HG03520 (cell line): ENCODE measurements at regions not wholly inside any gene's neighbourhood (a gene's known extent, or its start where the extent isn't known, plus 50 kb on each side); places are given as distances from the start of the nearest gene placed in this dataset.
"Not testable (repeated sequence)": the region's sequence is repeated elsewhere in the genome, so short reads cannot be mapped to it uniquely, and the experiment has no call there.

Source experiments
- ATAC-seq: cut with Tn5 transposase; IDR thresholded peaks from one replicate; pipeline ENCODE4 v1.9.1; 2021; ENCODE audit warnings: mild to moderate bottlenecking, moderate library complexity; ENCODE audit not compliant: unreplicated experiment

DNA sequence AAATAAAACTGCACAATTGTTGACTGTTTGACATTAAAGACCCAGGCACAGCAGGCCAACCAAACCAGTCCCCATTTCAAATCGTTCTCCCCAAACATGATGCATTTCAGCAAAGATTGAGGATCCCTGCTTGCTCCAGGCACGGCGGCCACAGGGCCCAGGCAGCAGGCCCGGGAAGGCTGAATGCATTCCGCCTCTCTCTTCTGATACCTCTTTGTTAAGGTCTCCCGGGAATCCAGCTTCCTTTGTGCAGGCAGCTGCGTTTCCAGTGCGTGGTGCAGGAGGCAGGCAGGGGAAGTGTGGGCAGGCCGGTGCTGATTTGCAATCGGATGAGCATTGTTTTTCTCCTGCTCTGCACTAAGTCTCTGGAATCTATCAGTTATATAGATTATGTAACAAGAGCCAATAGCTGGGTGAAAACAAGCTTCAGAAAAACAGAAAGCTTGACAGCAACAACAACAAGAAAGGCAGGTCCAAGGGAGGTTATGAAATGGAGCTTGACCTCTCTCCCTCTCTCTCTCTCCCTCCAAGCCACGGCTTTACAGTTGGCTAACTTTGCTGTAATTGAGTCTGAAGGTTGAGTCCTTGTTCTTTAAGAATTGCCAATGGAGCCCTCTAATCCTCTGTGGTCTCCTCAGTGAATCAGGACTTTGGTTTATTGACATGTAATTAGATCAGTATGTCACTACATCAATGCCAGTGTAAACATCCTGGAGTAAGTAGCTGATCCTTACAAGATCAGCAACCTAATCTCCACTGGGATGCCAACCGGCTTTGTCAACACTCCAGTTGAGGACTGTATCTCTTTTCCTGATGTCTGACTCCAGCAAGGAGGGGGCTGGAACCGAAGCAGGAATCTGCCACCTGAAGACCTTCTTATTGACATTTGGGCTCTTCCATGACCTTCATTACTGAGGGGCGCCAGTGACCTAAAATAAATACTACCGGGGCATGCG is 338.0 kb downstream of the TEX29 start:
- no peak for ATAC-seq

DNA sequence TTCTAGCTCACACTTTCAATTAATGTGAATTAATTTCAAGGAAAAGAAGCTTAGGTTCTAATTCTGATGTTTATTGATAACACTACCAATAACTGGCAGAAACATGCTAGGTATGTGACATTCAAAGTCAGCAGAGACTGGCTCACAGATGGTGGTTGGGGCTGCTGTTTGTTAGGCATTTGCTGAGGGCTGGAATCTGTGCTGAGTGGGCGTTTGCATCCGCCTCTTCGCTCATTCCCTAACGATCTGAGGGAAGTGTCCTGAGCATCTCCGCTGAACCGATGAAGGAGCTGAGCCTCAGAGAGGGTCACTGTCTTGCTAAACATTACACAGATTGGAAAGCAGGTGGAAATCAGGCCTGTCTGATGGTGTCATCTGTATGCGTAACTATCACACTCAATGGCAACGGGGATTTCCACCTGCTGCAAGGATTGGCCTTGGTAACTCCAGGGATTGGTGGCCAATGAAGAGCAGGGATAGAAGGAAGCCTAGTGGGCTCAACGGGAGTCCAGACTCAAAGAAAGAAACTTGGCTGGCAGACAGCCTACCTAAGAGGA is 338.9 kb downstream of the TEX29 start:
- ATAC-seq: no peak

DNA sequence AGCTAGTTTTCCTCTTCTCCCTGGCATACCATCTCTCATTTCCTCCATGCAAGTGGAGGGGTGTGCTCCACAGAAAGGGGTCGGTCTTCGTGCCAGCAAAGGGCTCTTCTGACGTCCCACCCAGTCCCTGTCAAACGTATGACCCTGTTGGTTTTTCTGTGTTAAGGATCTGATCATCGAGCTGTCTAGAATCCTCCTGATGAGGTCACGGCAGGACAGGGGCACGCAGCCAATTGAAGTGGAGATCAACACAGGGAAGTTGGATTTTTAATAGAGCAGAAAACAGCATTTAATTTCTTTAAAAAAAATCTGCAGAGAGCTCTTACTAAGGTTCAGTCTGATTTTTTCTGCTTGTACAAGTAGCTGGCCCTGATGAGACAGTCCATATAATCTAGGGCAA is 339.4 kb downstream of the TEX29 start:
- no peak for ATAC-seq

DNA sequence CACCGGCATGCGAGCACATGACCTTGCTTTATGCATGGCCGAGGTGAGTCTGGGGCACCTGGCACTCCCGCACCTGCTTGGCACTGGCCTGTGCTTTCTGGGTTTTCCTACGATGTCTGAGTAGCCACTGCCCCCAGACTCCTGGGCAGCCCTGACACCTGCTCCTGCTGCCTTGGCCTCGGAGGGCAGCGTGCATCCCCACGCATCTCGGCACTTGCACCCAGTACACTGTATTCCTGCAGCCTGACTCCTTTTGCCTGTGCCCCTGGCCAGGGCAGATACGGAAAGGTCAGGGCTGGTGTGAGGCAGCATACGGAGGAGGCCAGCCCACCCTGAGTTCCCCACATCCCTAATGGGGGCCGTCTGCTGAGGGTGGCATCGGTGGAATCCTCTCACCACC is 340.6 kb downstream of the TEX29 start:
- no peak for ATAC-seq

DNA sequence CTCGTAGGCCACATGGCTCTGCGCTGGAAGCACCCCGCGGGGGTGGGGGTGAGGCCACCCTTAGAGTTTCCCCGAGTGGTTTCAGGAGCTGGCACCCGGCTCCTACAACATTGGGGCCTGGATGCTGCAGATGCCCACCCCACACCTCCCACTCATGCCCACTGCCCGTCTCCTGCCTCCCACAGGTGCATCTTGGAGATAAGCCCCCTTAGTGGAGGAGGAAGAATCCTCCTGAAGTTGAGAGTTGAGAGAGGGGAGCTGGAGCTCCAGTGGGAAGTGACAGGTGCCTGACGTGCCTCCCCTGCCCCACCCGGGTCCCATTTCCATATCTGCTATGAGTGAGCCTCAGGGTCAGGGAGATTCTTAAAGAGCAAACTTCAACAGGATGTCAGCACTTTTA is 341.3 kb downstream of the TEX29 start:
- no peak for ATAC-seq

DNA sequence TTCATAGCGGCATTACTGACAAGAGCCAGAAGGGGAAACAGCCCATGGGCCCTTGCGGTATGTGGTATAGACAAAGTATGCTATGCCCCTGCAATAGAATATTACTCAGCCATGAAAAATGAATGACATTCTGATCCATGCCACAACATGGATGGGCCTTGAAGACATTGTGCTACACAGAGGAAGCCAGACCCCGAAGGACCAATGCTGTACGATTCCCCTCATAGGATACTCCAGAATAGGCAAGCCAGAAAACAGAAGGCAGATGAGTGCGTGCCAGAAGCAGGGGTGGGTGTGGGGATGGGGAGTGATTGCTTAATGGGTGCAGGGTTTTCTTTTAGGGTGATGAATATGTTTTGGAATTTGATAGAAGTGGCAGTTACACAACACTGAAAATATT is 342.0 kb downstream of the TEX29 start:
- ATAC-seq: no peak

DNA sequence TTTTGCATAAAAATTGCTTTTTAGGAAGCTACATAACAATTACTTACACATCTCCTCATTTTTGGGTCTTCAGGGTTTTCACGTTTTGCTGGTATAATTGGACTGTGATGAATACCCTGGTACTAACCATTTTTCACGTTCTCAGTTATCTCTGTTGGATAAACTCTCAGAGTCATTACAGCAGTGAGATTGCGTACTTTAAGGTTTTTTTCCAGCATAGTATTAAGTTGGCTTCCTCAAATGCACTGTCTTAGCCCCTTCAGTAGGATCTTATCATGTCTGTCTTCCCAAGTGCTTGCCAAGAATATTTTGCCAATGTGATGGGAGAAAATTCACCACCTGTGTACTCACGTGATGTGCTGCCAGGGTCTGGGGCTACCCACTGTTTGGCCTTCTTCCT is 342.5 kb downstream of the TEX29 start:
- ATAC-seq: no peak

DNA sequence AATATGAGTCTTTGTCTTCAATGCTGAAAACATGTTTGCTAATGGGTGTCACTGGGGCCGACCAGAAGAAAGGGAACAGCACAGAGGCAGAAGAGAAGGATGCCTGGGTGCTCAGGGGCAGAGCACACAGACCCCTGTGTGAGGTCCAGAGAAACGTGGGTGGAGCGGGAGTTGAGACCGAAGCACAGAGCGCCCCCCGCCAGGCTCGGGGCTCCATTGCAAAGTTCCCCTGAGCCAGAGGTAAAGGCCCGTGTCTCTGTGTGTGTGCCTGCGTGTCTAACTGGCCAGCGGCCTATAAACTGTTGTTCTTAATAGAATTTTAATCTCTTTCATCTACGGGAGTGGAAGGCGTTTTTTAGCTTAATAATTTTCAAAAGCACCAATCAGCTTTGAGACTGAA is 343.1 kb downstream of the TEX29 start:
- ATAC-seq: no peak

DNA sequence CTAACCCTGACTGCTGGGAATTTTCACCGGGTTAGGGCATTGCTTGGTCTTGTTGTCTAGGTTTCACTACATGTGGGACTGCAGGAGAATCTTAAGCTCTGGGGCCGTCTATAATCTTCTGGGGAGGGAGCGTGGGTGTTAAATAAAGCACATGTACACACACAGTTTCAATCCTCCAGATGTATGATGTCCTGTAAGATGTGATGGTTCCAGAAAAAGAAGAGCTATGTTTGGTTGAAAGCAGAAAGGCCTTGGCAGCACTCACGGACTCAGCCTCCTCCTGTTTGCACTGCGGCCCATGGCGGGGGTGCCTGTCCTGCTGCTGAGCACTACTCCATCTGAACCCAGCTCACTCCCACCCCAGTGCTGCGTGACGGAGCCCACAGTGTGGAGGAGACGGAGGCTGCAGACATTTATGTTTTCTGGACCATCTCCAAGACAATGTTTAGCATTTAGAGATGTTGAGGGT is 343.5 kb downstream of the TEX29 start:
- no peak for ATAC-seq

DNA sequence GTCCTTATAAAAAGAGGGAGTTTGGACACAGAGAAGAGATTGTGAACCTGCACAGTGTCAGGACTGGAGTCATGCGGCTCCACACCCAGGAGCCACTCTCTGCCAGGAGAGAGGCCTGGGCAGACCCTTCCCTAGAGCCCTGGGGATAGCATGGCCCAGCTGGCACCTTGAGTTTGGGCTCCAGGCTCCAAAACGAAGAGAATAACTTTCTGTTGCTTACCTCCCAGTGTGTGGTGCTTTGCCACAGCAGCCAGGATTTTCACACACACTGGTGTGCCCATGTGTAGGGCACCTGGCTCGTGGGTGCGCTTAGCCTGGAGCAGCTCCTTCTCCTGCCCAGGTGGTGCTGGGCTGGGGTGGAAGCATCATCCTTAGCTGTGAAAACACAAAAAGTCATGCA is 344.3 kb downstream of the TEX29 start:
- no peak for ATAC-seq

DNA sequence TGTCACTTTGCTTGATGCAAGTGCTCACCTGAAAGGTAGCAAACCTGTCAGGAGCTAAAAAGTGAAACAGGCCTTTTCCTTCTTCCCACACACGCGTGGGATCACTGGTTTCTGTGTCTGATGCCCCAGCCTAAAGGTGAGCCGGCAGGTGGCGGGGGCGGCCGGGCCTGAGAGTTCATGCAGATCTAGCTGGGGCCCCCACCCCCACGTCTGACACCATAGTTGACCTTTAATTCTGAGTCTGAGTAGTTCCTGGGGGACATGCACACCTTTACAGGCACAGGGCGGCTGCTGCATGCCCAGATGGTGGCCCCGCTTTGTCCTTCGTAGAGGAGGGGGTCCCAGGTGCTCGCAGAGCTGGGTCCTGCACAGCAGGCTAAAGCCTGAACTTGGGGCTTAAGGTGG is 345.3 kb downstream of the TEX29 start:
- ATAC-seq: no peak

DNA sequence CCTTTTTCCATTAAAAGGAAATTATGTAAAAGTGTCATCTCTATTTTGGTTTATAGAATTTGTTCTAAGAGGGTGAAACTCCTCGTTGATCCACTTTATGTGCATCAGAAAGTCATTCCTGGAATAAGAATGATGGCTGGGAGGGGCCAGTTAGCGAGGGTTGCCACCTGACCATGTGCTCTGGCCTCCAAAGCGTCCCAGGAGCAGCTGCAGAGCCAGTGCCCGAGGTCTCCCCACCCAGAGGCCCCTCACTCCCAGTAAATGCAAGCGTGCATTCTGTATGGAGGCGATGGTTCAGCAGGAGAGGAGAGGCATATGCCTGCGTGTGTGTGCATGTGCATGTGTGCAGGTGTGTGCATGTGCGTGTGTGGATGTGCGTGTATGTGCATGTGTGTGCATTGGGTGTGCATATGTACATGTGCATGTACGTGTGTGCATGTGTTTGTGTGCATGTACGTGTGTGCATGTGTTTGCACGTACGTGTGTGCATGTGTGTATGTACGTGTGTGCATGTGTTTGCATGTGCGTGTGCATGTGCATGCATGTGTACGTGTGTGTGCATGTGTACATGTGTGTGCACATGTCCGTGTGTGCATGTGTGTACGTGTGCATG is 345.8 kb downstream of the TEX29 start:
- ATAC-seq: no peak

DNA sequence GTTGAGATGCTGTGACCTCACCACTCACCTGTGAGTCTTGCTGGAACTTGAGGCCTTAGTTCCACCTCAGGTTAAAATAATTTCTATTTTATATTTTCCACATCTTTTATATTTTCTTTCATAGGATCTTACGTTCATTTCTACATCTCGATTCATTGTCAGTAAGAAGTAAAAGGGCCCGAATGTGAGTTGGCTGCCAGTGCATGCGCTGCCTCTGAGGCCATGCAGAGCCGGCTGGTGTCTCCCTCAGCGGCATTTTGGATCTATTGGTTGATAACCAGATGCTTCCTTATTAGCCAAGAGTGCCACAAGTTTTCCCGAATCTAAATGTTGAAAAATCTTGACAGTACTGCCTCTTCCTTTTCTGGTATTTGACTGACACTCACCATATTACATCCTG is 347.3 kb downstream of the TEX29 start:
- no peak for ATAC-seq

DNA sequence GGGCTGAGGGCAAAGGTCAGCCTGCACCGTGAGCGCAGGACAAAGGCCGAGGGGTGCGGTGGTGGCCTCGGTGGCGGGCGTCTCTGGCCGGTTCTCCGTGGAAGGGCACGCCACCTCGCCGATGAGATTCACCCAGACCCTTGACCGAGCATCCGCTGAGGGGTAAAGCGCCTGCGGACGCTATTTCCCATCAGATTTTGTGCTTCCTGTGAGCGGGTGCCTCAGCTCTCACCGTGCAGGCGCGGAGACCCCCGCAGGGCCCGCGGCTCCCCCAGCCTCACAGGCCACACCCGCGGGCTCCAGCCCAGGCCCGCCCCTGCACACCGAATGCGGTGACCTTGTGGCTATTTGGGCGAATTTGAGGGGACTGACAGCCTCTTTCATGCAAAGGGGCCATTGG is 348.0 kb downstream of the TEX29 start:
- ATAC-seq: no peak

DNA sequence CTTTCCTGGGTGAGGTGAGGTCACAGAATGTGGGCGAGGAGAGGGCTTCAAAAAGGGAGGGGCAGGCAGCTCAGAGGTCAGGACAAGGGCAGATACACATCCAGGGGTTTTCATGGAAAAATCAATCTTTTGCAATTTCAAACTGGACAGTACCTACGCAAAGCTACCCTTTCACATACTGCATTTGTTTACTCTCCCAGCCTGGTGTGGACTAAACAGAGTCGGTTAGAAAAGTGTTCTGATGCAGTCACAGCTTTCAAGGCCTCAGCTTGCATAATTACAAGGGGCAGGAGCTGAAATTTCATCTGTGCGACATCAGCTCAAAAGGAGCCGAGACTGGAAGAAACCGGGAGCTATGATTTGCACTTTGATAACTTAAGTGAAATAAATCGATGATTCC is 351.8 kb downstream of the TEX29 start:
- ATAC-seq: not testable (repeated sequence)

DNA sequence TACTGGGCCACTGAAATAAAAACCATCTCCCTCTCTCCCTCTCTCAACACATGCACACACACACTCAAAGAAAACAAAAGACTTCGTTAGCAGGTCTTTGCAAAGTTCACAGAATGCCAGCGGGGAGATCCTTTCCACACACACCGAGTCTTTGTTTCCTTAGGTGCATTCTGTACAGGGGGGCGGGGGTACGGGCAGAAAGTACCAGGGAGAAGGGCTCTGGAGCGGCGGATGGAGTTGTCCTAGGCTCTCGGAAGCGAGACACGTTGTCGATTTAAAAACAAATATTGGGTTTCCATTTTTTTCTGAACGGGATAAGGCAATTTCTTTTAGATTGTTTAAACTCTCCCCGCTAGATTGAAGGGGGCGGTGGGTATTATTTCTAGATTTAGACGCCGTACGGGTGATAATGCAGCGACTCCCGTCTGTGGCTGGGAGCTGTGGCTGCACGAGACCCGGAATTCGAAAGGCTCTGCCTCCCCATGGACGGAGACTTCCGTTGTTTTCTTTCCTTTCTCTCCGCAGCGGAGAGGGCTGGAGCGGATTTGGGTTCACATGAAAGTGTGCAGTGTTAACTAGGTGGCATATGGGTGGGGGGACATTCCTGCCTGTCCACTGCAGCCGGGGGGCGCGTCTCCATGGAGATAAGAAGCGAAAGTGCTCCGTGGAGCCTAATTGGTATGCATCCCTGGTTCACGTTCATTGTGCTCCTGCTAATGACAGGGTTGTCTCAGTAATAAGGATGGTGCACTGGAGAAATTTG is 357.9 kb downstream of the TEX29 start:
- not testable (repeated sequence) for ATAC-seq

DNA sequence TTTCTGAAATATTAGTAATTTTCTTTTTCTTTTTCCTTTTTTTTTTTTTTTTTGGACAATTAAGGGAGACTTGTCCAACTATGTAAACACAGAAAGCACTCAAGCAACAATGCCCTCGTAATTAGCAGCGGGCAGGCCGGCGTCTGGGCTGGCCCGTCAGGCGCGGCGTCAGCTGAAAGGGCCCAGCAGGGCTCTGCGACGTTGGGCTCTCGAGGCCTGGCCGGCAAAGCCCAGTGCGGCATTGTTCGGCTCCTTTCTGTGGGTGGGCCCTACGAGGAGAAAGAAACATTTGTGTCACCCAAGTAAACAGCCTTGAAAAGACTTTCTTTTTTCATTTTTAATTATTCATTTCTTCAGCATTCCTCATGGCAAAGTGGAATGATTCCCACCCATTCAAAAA is 359.2 kb downstream of the TEX29 start:
- not testable (repeated sequence) for ATAC-seq

DNA sequence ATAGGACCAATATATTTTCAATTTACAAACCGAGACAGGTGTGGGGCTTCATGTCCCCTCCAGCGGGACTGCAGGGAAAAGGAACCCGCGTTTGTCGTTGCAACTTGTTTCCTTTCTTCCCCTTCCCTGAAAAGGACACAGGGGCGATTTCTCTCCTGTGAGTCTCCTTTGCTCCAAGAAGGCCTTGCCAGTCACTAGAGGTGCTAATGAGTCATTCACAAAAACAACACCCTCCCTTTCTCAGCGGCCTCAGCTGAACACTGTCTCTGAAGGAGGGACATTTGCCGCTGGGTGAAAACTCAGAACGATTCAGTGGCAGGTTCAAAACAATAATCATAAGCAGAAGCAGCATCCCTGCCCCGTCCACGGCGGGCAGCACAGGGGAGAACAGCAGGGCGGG is 359.7 kb downstream of the TEX29 start:
- not testable (repeated sequence) for ATAC-seq

DNA sequence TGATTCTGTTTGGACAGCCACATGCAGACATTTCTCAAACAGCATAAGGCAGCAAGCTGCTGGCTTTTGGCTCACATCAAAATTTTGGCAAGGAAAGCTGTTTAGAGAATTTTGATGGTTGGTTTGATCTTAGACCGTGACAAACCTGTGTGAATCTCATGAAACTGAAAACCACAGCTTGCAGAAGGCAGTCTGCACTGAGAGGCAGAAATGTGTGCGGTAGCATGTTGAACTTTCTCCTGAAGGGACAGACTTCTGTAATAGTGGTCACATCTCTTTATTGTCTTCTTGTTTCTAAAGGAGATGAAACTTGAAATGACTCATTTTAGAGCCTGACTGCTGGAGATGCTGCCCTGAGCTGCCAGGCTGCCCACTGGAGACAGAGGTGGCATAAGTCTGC is 371.6 kb downstream of the TEX29 start:
- ATAC-seq: not testable (repeated sequence)

DNA sequence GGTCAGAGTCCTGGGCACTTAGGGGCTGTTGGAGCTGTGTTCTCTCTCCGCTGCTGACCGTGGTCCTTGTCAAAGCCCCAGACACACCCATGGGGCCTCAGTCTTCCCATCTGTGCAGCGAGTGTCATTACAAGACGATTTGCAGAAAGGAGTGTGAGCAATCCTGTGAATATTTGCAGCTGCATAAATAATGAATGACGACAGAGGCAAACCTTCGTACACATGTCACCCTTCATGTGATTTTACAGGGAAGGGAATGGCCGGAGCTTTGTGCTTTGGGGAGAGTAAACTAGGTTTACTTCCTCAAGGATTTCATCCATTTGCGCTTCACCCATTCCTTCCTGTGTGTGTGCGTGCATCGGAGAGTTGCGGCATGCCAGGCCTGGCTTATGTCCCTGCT is 370.8 kb upstream of the SOX1 start:
- not testable (repeated sequence) for ATAC-seq

DNA sequence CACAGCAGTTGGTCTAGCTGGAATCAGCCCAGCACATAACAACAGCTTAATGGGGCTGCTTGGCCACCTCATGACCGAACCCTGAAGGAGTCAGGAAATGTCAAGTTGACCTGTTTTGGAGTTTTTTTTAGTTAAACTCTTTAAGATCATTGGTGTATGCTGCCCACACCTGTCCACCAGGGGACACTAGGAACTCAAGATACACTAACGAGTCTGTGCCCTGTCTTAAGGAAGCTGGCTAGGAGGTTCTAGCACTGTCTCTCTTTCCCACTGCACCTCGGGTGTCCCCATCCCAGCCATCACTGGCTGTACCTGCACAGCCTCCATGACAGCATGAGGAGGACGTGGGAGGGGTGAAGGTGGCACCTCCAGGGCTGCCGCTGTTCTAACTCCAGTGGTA is 364.9 kb upstream of the SOX1 start:
- ATAC-seq: not testable (repeated sequence)
